Parathyroid adenoma (tissue), 2 donors: ENCODE measurements at regions not wholly inside any gene's neighbourhood (a gene's known extent, or its start where the extent isn't known, plus 50 kb on each side); places are given as distances from the start of the nearest gene placed in this dataset.

Experiments
- H2AFZ ChIP-seq: fragments of 300-600 bp; sonication (generic); one replicate; pipeline ENCODE4 v1.7.0; 2017; ENCODE audit warnings: antibody characterized with exemption, mild to moderate bottlenecking
- H3K27ac ChIP-seq: fragments of 300-600 bp; sonication (generic); one replicate; pipeline ENCODE4 v1.7.0; 2017
- H3K27me3 ChIP-seq: fragments of 300-600 bp; sonication (generic); one replicate; pipeline ENCODE4 v1.7.0; 2017; ENCODE audit warnings: low read length; ENCODE audit not compliant: control insufficient read depth, insufficient read depth
- H3K36me3 ChIP-seq: fragments of 300-600 bp; sonication (generic); one replicate; pipeline ENCODE4 v1.7.0; 2017; ENCODE audit warnings: low read length; ENCODE audit not compliant: control insufficient read depth, insufficient read depth
- H3K4me1 ChIP-seq: fragments of 300-600 bp; sonication (generic); one replicate; pipeline ENCODE4 v1.7.0; 2017; ENCODE audit warnings: control low read depth
- H3K4me2 ChIP-seq: fragments of 300-600 bp; sonication (generic); one replicate; pipeline ENCODE4 v1.7.0; 2017; ENCODE audit warnings: low read length
- H3K4me3 ChIP-seq: fragments of 300-600 bp; sonication (generic); one replicate; pipeline ENCODE4 v1.7.0; 2017; ENCODE audit warnings: low read depth, low read length
- H3K79me2 ChIP-seq: fragments of 300-600 bp; sonication (generic); one replicate; pipeline ENCODE4 v1.7.0; 2017; ENCODE audit warnings: control low read depth
- H3K9ac ChIP-seq: fragments of 300-600 bp; sonication (generic); one replicate; pipeline ENCODE4 v1.7.0; 2017; ENCODE audit warnings: mild to moderate bottlenecking
- H3K9me3 ChIP-seq: fragments of 300-600 bp; sonication (generic); one replicate; pipeline ENCODE4 v1.7.0; 2017; ENCODE audit warnings: low read length; ENCODE audit not compliant: control insufficient read depth
- TF ChIP-seq, protein P1 (sequence below): fragments of 300-600 bp; sonication (generic); IDR thresholded peaks from one replicate; pipeline ENCODE4 v1.7.0; 2017; ENCODE audit warnings: antibody characterized with exemption, mild to moderate bottlenecking
- donor health status: primary hyperparathyroidism.

DNA sequence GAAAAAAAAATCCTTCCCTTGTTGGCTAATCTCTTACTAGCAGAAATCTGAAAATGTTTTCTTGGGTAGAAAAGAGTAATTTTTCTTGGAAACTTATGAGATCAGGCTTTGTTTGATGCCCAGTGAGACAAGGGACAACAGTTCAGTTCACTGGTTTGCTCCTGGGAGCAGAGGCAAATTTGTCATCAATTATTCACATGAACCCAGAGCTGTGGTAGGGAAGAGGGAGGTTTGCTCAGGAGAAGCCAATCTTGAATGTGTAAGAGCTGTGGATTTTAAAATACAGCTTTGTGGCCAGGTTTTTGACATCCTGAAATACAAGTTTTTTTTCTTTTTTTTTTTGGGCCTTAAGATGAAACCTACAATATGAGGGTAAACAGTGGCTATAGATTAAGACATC, 426.6 kb downstream of the ATP23 start:
- Histone ChIP-seq H3K36me3 (no peaks in the 10 kb centered on the region), H3K9me3 (no peaks in the 10 kb centered on the region), H3K79me2 (no peaks in the 10 kb centered on the region), H3K4me1 (no peaks in the 10 kb centered on the region), H3K4me2 (no peak overlapping the region), H3K27me3 (no peaks in the 10 kb centered on the region), H3K27ac (no peak overlapping the region), H3K4me3 (no peak overlapping the region), H2AFZ (no peak overlapping the region), H3K9ac (no peak overlapping the region)
- TF ChIP-seq, protein P1, sequence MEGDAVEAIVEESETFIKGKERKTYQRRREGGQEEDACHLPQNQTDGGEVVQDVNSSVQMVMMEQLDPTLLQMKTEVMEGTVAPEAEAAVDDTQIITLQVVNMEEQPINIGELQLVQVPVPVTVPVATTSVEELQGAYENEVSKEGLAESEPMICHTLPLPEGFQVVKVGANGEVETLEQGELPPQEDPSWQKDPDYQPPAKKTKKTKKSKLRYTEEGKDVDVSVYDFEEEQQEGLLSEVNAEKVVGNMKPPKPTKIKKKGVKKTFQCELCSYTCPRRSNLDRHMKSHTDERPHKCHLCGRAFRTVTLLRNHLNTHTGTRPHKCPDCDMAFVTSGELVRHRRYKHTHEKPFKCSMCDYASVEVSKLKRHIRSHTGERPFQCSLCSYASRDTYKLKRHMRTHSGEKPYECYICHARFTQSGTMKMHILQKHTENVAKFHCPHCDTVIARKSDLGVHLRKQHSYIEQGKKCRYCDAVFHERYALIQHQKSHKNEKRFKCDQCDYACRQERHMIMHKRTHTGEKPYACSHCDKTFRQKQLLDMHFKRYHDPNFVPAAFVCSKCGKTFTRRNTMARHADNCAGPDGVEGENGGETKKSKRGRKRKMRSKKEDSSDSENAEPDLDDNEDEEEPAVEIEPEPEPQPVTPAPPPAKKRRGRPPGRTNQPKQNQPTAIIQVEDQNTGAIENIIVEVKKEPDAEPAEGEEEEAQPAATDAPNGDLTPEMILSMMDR = no peak

DNA sequence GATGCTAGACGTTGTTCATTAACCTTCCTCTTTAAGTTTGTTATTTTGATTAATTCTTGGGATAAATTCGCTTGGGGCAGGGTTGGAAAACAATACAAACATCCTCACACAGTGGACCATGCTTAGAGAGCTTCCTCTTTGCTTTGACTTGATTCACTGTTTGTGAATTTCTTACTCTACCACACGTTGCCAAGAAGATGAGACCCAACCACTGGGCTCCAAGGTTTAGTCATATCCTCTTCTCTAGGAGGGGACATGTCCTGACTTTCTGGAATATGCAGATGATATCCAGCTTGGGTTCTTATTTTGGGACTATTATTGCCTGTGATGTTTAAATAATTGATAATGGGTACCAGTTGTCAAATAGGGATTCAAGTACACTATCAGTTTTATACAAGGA, 428.2 kb downstream of the ATP23 start:
- no peaks in the 10 kb centered on the region for H3K4me1 ChIP-seq
- TF ChIP-seq, protein P1 = no peak

DNA sequence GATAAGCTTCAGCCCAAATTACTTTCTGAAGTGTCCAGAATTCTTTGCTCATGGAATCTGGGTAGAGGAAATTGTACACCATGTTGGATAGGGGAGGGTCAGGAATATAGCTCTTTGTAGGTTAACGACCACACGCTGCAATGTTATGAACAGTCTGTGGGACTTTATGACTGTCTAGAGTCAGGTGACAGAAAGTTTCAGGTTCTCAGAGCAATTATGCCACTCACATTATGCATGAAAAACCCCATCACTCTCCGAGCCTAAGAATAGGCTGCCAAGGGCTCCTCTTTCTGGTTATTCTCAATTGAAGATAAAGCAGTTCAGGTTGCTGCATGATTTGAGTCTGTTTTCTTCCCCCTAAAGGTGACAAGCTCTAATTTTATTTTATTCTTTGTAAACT, 430.9 kb downstream of the ATP23 start:
- no peak overlapping the region for H3K9ac ChIP-seq
- H3K79me2 ChIP-seq = no peaks in the 10 kb centered on the region

More for the DNA sequence above, 428.2 kb downstream of the ATP23 start:
- Histone ChIP-seq H3K27me3 (no peaks in the 10 kb centered on the region), H3K9ac (no peak overlapping the region), H2AFZ (no peak overlapping the region), H3K9me3 (no peaks in the 10 kb centered on the region), H3K27ac (no peak overlapping the region), H3K36me3 (no peaks in the 10 kb centered on the region), H3K4me3 (no peak overlapping the region), H3K79me2 (no peaks in the 10 kb centered on the region), H3K4me2 (no peak overlapping the region)

DNA sequence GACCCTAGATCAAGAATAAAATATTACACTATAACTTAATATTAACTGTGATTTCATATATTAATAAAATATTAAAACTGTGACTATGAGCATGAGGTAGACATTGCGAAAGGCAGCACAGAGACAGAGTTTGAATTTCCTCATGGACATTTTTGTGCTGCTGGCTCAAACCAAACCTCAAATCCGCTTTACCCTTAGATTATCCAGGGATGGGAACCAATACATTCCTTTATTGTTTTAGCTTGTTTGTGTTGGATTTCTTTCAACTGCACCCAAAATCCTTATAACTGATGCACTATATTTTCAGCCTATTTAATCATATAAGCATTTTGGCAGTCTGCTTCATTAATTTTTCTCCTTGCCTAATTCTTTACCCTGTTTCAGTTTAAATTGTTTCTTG, 436.7 kb downstream of the ATP23 start:
- H3K27ac ChIP-seq = no peak overlapping the region
- no peaks in the 10 kb centered on the region for H3K36me3 ChIP-seq
- H3K79me2 ChIP-seq = no peaks in the 10 kb centered on the region
- TF ChIP-seq, protein P1 = no peak
- H3K4me2 ChIP-seq = no peak overlapping the region
- H3K4me1 ChIP-seq = no peaks in the 10 kb centered on the region
- H3K9me3 ChIP-seq = no peaks in the 10 kb centered on the region
- no peak overlapping the region for H3K4me3 ChIP-seq
- no peaks in the 10 kb centered on the region for H3K27me3 ChIP-seq
- no peak overlapping the region for H3K9ac ChIP-seq
- no peak overlapping the region for H2AFZ ChIP-seq

More for the DNA sequence above, 430.9 kb downstream of the ATP23 start:
- TF ChIP-seq, protein P1 = no peak
- no peak overlapping the region for H3K4me3 ChIP-seq
- H3K27ac ChIP-seq = no peak overlapping the region
- no peaks in the 10 kb centered on the region for H3K36me3 ChIP-seq
- no peaks in the 10 kb centered on the region for H3K4me1 ChIP-seq
- no peaks in the 10 kb centered on the region for H3K9me3 ChIP-seq
- H2AFZ ChIP-seq = no peak overlapping the region
- no peaks in the 10 kb centered on the region for H3K27me3 ChIP-seq
- H3K4me2 ChIP-seq = no peak overlapping the region

DNA sequence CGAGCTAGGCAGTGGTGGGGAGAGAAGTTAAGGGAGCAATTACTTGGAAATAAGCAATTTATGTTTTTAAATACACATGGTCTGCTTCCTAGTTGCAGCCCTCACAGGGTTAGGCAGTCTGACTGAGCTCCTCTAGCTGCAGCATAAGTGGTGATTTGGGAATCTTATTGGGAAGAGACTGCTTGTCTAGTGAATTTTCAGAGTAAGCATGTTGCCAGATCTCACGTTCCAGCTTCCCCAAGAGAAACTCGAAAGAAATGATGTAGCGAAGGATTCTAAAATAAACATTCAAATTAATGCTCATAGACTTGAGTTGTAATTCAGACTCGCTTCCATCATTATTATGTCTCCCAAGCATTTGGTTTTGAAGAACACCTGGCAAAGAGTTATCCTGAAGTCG, 440.2 kb downstream of the ATP23 start:
- Histone ChIP-seq H3K27me3 (no peaks in the 10 kb centered on the region), H3K4me3 (no peak overlapping the region), H3K9ac (no peak overlapping the region), H3K4me1 (no peaks in the 10 kb centered on the region), H3K9me3 (no peaks in the 10 kb centered on the region), H3K79me2 (no peaks in the 10 kb centered on the region), H3K27ac (no peak overlapping the region), H3K36me3 (no peaks in the 10 kb centered on the region), H2AFZ (no peak overlapping the region), H3K4me2 (no peak overlapping the region)
- TF ChIP-seq, protein P1 = no peak
